Subcutaneous abdominal adipose tissue (tissue), 5 donors: ENCODE measurements at regions not wholly inside any gene's neighbourhood (a gene's known extent, or its start where the extent isn't known, plus 50 kb on each side); places are given as distances from the start of the nearest gene placed in this dataset.

ENCODE experiments used
- H3K27ac ChIP-seq: one replicate; pipeline ENCODE4 v1.7.0; 2013; ENCODE audit warnings: low read depth, mild to moderate bottlenecking, inconsistent platforms, low read length, moderate library complexity
- H3K27me3 ChIP-seq, 5 donors: one replicate each; pipeline ENCODE4 v1.7.0; 2013; ENCODE audit warnings: low read length in 5 of 5, inconsistent platforms in 1 of 5; ENCODE audit not compliant: control insufficient read depth in 5 of 5, insufficient read depth in 4 of 5
- H3K36me3 ChIP-seq, 5 donors: one replicate each; pipeline ENCODE4 v1.7.0; 2013; ENCODE audit warnings: low read length in 5 of 5; ENCODE audit not compliant: control insufficient read depth in 5 of 5, insufficient read depth in 5 of 5
- H3K4me1 ChIP-seq, 5 donors: one replicate each; pipeline ENCODE4 v1.7.0; 2013; ENCODE audit warnings: low read length in 5 of 5, mild to moderate bottlenecking in 3 of 5, moderate library complexity in 1 of 5; ENCODE audit not compliant: control insufficient read depth in 5 of 5, insufficient read depth in 5 of 5
- H3K4me3 ChIP-seq, 5 donors: one replicate each; pipeline ENCODE4 v1.7.0; 2013; ENCODE audit warnings: low read length in 5 of 5, low read depth in 1 of 5
- H3K9ac ChIP-seq, 5 donors: one replicate each; pipeline ENCODE4 v1.7.0; 2013; ENCODE audit warnings: low read length in 5 of 5, mild to moderate bottlenecking in 4 of 5, moderate library complexity in 3 of 5
- H3K9me3 ChIP-seq, 5 donors: one replicate each; pipeline ENCODE4 v1.7.0; 2013; ENCODE audit warnings: low read length in 5 of 5; ENCODE audit not compliant: control insufficient read depth in 5 of 5
- donor health status: healthy.
- donor health status: healthy.
- donor health status: healthy.
- donor health status: healthy.
- donor health status: healthy.

DNA sequence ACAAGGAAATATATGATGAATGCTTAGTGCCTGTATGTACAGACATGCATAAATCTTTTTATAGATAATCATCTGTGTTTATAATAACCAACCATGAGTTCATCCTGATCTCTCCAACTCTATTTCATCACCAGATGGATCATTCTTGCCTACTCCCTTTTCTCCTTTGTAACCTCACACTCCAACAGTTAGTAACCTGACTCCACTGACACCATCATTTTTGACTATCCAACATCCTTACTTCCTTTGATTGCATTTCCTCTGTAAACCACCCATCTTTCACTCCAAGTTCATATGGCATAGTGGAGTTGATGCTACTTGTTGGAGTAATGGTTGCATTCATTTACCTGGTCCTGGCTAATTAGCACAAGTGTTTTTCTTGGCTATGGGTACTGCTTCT, 170.6 kb downstream of the ZNF330 start:
- no peak overlapping the region for H3K9ac ChIP-seq
- no peak overlapping the region for H3K27ac ChIP-seq
- no peak overlapping the region for H3K4me3 ChIP-seq
- no peaks in the 10 kb centered on the region for H3K4me1 ChIP-seq
- H3K27me3 ChIP-seq, result no peaks in the 10 kb centered on the region
- H3K36me3 ChIP-seq, result no peaks in the 10 kb centered on the region
- H3K9me3 ChIP-seq, result no peaks in the 10 kb centered on the region

DNA sequence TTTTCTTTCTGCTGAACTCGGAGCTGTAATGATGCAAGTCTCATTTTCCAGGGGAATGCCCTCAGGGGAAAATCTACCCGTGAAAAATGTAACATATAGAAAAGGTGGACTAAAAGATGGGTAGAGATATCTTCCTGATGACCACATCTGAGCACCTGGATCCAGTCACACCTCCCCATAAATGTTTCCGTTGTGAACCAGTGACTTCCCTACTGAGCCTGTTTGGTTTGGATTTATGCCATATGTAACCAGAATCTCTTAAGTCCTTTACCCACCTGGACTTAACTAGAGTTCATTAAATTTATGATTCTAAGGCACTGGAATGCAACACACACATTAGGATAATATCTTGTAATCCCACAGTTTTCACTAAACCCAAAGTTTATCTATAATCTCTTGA, 171.1 kb downstream of the ZNF330 start:
- Histone ChIP-seq H3K27me3 (no peaks in the 10 kb centered on the region), H3K36me3 (no peaks in the 10 kb centered on the region), H3K4me3 (no peak overlapping the region), H3K4me1 (no peaks in the 10 kb centered on the region), H3K9ac (no peak overlapping the region), H3K27ac (no peak overlapping the region), H3K9me3 (no peaks in the 10 kb centered on the region)

DNA sequence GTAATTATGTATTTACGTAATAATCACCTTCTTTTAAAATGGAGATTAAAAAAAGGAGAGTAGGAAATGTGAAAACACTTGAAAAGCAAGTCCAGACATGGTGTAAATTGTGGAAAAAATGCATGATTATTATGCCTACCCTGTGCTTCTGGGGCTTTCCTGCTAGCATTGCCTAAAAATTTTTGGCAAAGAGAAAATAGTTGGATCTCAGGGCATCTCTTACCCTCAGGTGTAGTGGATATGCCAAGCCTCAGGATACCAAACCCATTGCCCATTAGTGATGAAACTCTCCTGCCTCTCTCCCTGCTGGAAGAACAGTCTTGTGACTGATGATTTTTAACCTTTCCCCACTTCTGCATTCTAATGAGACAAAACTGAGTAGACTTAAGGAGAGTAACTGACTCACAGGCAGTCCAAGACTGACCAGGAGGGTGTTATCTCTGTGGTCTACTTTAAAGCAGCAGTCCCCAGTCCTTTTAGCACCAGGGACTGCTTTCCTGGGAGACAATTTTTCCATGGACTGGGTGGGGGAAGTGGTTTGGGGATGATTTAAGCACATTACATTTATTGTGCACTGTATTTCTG, 174.6 kb downstream of the ZNF330 start:
- H3K27ac ChIP-seq, result no peak overlapping the region

GRCh38 chr4:141395919-141396318, 175.2 kb downstream of the ZNF330 start:
- Histone ChIP-seq H3K36me3 (no peaks in the 10 kb centered on the region), H3K4me1 (no peaks in the 10 kb centered on the region), H3K4me3 (no peak overlapping the region), H3K27me3 (no peaks in the 10 kb centered on the region), H3K27ac (no peak overlapping the region), H3K9me3 (no peaks in the 10 kb centered on the region), H3K9ac (no peak overlapping the region)

More for the DNA sequence above, 174.6 kb downstream of the ZNF330 start:
- Histone ChIP-seq H3K9ac (no peak overlapping the region), H3K9me3 (no peaks in the 10 kb centered on the region), H3K27me3 (no peaks in the 10 kb centered on the region), H3K4me3 (no peak overlapping the region), H3K4me1 (no peaks in the 10 kb centered on the region), H3K36me3 (no peaks in the 10 kb centered on the region)

- Histone ChIP-seq H3K36me3 (no peaks in the 10 kb centered on the region), H3K9me3 (no peaks in the 10 kb centered on the region), H3K27me3 (no peaks in the 10 kb centered on the region), H3K27ac (no peak overlapping the region), H3K4me3 (no peak overlapping the region), H3K9ac (no peak overlapping the region), H3K4me1 (no peaks in the 10 kb centered on the region)
Observed at GRCh38 chr4:141402712-141403111, 182.0 kb downstream of the ZNF330 start.

- no peak overlapping the region for H3K27ac ChIP-seq
- H3K4me1 ChIP-seq, result no peaks in the 10 kb centered on the region
- H3K4me3 ChIP-seq, result no peak overlapping the region
- no peaks in the 10 kb centered on the region for H3K27me3 ChIP-seq
- H3K9me3 ChIP-seq, result no peaks in the 10 kb centered on the region
- H3K9ac ChIP-seq, result no peak overlapping the region
- H3K36me3 ChIP-seq, result no peaks in the 10 kb centered on the region
Observed at GRCh38 chr4:141403782-141404181, 183.1 kb downstream of the ZNF330 start.

DNA sequence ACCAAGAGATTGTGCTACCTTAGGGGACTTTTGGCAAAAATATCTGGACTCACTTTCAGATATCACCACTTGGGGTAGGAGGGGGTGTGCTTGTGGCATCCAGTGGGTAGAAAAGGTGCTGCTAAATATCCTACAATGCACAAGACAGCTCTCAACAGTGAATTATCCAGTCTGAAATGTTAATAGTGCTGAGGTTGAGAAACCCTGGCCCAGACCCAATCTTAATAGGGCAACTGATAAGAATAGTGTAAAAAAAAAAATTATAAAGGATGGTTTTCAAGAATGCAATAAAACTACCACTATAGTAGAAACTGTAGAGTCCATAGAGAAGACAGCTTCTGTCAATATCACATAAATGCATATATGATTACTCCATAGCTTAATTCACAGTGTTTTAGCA, 185.5 kb downstream of the ZNF330 start:
- Histone ChIP-seq H3K36me3 (no peaks in the 10 kb centered on the region), H3K9me3 (no peaks in the 10 kb centered on the region), H3K9ac (no peak overlapping the region), H3K4me3 (no peak overlapping the region), H3K4me1 (no peaks in the 10 kb centered on the region), H3K27me3 (no peaks in the 10 kb centered on the region), H3K27ac (no peak overlapping the region)

- Histone ChIP-seq H3K27ac (no peak overlapping the region), H3K9ac (no peak overlapping the region), H3K36me3 (no peaks in the 10 kb centered on the region), H3K4me3 (no peak overlapping the region), H3K9me3 (no peaks in the 10 kb centered on the region), H3K4me1 (no peaks in the 10 kb centered on the region), H3K27me3 (no peaks in the 10 kb centered on the region)
Observed at GRCh38 chr4:141409556-141409955, 188.9 kb downstream of the ZNF330 start.

DNA sequence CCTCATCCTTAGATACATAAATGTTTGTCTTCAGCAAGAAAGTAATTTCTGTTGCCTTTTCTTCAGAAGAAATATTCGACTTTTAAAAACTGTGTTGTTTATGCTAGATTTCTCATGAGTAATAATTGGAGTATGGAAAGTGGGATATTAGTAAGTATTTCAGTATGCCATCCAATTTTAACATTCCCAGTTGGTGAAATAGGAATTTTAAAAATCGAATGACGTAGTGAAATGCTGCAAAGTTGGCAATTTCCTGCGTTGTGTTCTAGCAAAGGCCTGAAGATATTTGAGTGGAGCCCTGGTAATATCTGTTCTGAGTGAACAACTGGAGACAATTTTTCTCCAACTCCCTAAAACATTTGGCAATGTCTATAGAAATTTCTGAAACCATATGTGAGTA, 190.1 kb downstream of the ZNF330 start:
- H3K9me3 ChIP-seq, result no peaks in the 10 kb centered on the region
- no peaks in the 10 kb centered on the region for H3K27me3 ChIP-seq
- peaks cover 0 to 3% (median 0%) of the 10 kb centered on the region in 5 donors for H3K4me1 ChIP-seq
- no peak overlapping the region for H3K4me3 ChIP-seq
- no peak overlapping the region for H3K27ac ChIP-seq
- H3K9ac ChIP-seq, result no peak overlapping the region
- H3K36me3 ChIP-seq, result no peaks in the 10 kb centered on the region

- Histone ChIP-seq H3K4me3 (no peak overlapping the region), H3K36me3 (no peaks in the 10 kb centered on the region), H3K9me3 (no peaks in the 10 kb centered on the region), H3K27ac (no peak overlapping the region), H3K4me1 (peaks cover 0 to 7% (median 0%) of the 10 kb centered on the region in 5 donors), H3K27me3 (no peaks in the 10 kb centered on the region), H3K9ac (no peak overlapping the region)
Observed at GRCh38 chr4:141411936-141412335, 191.2 kb downstream of the ZNF330 start.

GRCh38 chr4:141413366-141413765, 192.7 kb downstream of the ZNF330 start:
- Histone ChIP-seq H3K27me3 (no peaks in the 10 kb centered on the region), H3K36me3 (no peaks in the 10 kb centered on the region), H3K9me3 (no peaks in the 10 kb centered on the region), H3K4me3 (no peak overlapping the region), H3K9ac (no peak overlapping the region), H3K4me1 (peaks cover 0 to 7% (median 0%) of the 10 kb centered on the region in 5 donors), H3K27ac (no peak overlapping the region)
